Spleen (tissue), 11 donors: ENCODE measurements at regions not wholly inside any gene's neighbourhood (a gene's known extent, or its start where the extent isn't known, plus 50 kb on each side); places are given as distances from the start of the nearest gene placed in this dataset.

Experiments used
- DNase-seq: peaks from one replicate; pipeline ENCODE4 v3.0.0-alpha.2; 2020
- H3K27ac ChIP-seq, 8 donors: fragments of 200-600 bp; sonication (generic) in 7 of 8; 1 replicate in 4 of 8; 2 replicates in 4 of 8; pipeline versions ENCODE4 v1.5.0 to v1.8.0; 2016 to 2021; ENCODE audit warnings: inconsistent platforms in 4 of 8, mild to moderate bottlenecking in 4 of 8, moderate library complexity in 1 of 8
- H3K27me3 ChIP-seq, 7 donors: fragments of 200-600 bp; sonication (generic) in 6 of 7; replicated peaks in 1 of 7; 1 replicate in 4 of 7; 2 replicates in 3 of 7; pipeline versions ENCODE4 v1.5.0 to v1.8.0; 2016 to 2021; ENCODE audit warnings: inconsistent platforms in 3 of 7, mild to moderate bottlenecking in 1 of 7
- H3K36me3 ChIP-seq, 6 donors: fragments of 200-600 bp; sonication (generic) in 5 of 6; 1 replicate in 4 of 6; 2 replicates in 2 of 6; pipeline versions ENCODE4 v1.5.0 to v1.8.0; 2016 to 2021; ENCODE audit warnings: inconsistent platforms in 2 of 6
- H3K4me1 ChIP-seq, 6 donors: fragments of 200-600 bp; sonication (generic) in 5 of 6; 1 replicate in 3 of 6; 2 replicates in 3 of 6; pipeline versions ENCODE4 v1.5.0 to v1.8.0; 2016 to 2021; ENCODE audit warnings: inconsistent platforms in 3 of 6
- H3K4me3 ChIP-seq, 8 donors: fragments of 200-600 bp; sonication (generic) in 7 of 8; 1 replicate in 4 of 8; 2 replicates in 4 of 8; pipeline versions ENCODE4 v1.5.0 to v1.8.0; 2016 to 2021; ENCODE audit warnings: inconsistent platforms in 4 of 8, mild to moderate bottlenecking in 4 of 8, moderate library complexity in 2 of 8
- H3K9me3 ChIP-seq, 8 donors: fragments of 200-600 bp; sonication (generic) in 7 of 8; 1 replicate in 4 of 8; 2 replicates in 4 of 8; pipeline versions ENCODE4 v1.5.0 to v1.8.0; 2016 to 2021; ENCODE audit warnings: inconsistent platforms in 4 of 8
- POLR2A ChIP-seq, 3 donors: fragments of 450-650 bp; IDR thresholded peaks; one replicate each; pipeline ENCODE4 v1.5.1; 2017; ENCODE audit warnings: antibody characterized with exemption in 3 of 3, mild to moderate bottlenecking in 1 of 3
- POLR2AphosphoS5 ChIP-seq, 3 donors: sonication (generic); formaldehyde crosslinking; IDR thresholded peaks; one replicate each; pipeline ENCODE4 v1.5.1; 2017; ENCODE audit warnings: antibody characterized with exemption in 3 of 3
- WGBS, 5 donors: extraction: QIAGEN DNeasy Blood & Tissue Kit in 3 of 5; methylation state at CpG; one replicate each; pipeline versions ENCODE4 v1.1.5 to v1.1.7; 2013 to 2018; 5-methylcytosine and 5-hydroxymethylcytosine counted together
- intact Hi-C: fragments of 100-400 bp; cut with DNase I; formaldehyde crosslinking; loops from one replicate; pipeline ENCODE4 v1.15.0; 2023; ENCODE audit warnings: low total_unique reads
- TF ChIP-seq, protein P1 (sequence below), 11 experiments: fragments of 200-600 bp in 7 of 11; fragments of 450-650 bp in 4 of 11; sonication (generic) in 4 of 11; IDR thresholded peaks in 8 of 11; conservative IDR thresholded peaks in 3 of 11; 1 replicate in 7 of 11; 2 replicates in 4 of 11; pipeline versions ENCODE4 v1.4.0 to v1.8.0; 2016 to 2021; ENCODE audit warnings: antibody characterized with exemption in 11 of 11, inconsistent platforms in 4 of 11, mild to moderate bottlenecking in 1 of 11
- donor health status: healthy with polysubstance abuse.
- donor health status: DM: no; HTN: no; CAD: no; lungs with moderate emphysema.
- donor health status: DM: no; HTN: no; CAD: no.
- donor health status: Bipolar disorder and iron deficiency.
- donor health status: healthy.
- donor health status: DM: no; HTN: no; CAD: no.
- donor health status: DM: yes; HTN: yes; CAD: no.

DNA sequence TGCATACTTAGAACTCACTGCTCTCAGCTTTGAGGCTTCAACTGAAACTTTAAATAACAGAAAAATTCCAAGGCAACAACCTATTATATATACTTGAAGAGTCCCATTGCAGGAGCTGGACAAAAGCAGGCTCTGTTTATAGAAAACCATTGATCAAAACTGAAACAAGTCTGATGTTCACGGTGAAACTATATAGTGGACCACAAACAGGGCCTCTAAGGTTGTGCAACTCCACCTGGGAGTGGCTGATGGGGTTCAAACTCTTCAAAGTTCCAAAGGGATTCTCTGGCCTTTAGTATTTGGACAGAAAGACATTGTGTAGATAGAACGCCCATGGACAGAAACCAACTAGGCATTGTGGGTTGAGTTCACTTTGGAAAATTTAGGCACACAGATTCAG is 140.3 kb downstream of the ZC3H11B start:
- Histone ChIP-seq H3K9me3 (no peaks in the 10 kb centered on the region), H3K4me1 (no peaks in the 10 kb centered on the region), H3K27me3 (no peaks in the 10 kb centered on the region), H3K36me3 (no peaks in the 10 kb centered on the region), H3K27ac (no peak overlapping the region), H3K4me3 (no peak overlapping the region)
- TF ChIP-seq, protein P1, sequence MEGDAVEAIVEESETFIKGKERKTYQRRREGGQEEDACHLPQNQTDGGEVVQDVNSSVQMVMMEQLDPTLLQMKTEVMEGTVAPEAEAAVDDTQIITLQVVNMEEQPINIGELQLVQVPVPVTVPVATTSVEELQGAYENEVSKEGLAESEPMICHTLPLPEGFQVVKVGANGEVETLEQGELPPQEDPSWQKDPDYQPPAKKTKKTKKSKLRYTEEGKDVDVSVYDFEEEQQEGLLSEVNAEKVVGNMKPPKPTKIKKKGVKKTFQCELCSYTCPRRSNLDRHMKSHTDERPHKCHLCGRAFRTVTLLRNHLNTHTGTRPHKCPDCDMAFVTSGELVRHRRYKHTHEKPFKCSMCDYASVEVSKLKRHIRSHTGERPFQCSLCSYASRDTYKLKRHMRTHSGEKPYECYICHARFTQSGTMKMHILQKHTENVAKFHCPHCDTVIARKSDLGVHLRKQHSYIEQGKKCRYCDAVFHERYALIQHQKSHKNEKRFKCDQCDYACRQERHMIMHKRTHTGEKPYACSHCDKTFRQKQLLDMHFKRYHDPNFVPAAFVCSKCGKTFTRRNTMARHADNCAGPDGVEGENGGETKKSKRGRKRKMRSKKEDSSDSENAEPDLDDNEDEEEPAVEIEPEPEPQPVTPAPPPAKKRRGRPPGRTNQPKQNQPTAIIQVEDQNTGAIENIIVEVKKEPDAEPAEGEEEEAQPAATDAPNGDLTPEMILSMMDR (IDR thresholded peaks at IDR 0.05 in 8 of 11, conservative IDR thresholded peaks at IDR 0.05 in 3 of 11), result no peak
- TF ChIP-seq POLR2A (IDR thresholded peaks at IDR 0.05), result no peak
- no peak for TF ChIP-seq POLR2AphosphoS5 (IDR thresholded peaks at IDR 0.05)
- intact Hi-C loops, result no loop called here
- WGBS, 5 donors, result 76 to 94% (median 83%) methylated on average over 2 of the region's 2 CpGs
- no peak for DNase-seq

DNA sequence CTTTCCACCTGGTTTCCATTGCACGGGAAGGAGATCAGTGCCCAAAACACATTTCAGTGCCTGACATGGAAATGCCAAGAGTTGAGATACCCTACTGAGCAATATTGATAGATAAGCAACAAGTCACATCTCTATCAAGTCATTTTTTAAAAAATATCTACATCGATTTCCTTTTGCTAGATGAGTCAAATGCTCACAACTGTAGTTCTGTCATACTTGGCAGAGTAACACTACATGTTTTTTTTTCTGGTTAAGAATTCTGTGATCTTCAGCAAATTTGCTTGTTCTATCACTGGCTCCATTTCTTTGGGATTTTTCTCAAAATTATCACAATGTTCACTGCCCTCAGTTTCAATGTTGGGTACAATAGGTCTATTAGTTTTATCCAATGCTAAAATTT is 145.4 kb downstream of the ZC3H11B start:
- no peak overlapping the region for H3K27ac ChIP-seq
- no peak overlapping the region for H3K4me3 ChIP-seq
- WGBS, 5 donors, result 71 to 90% (median 79%) methylated on average over 2 of the region's 2 CpGs
- H3K36me3 ChIP-seq, result no peaks in the 10 kb centered on the region
- DNase-seq, result no peak
- intact Hi-C loops, result no loop called here
- H3K4me1 ChIP-seq, result no peaks in the 10 kb centered on the region
- TF ChIP-seq, protein P1 (IDR thresholded peaks at IDR 0.05 in 8 of 11, conservative IDR thresholded peaks at IDR 0.05 in 3 of 11), result no peak
- TF ChIP-seq POLR2A (IDR thresholded peaks at IDR 0.05) (no peak), POLR2AphosphoS5 (IDR thresholded peaks at IDR 0.05) (no peak)
- H3K9me3 ChIP-seq, result no peaks in the 10 kb centered on the region
- no peaks in the 10 kb centered on the region for H3K27me3 ChIP-seq

DNA sequence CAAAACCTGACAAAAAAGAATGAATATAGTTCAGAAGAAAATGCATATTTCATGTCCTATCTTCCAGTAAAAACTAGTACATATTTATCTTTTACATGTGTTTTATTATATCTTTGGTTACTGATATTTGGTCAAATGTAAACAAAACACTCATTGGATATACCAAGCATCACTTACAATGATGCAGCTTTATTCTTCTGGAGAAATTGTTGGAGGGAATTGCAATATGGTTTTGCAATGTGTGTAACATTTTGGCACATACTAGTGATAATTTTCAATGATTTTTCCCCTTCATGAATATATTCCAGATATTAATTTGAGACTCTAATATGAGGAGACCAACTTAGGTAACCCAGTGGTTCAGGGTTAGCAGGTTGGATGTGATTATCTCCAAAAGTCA is 146.1 kb downstream of the ZC3H11B start:
- H3K27ac ChIP-seq, result no peak overlapping the region
- no peak for TF ChIP-seq POLR2A (IDR thresholded peaks at IDR 0.05)
- no peak for TF ChIP-seq POLR2AphosphoS5 (IDR thresholded peaks at IDR 0.05)
- TF ChIP-seq, protein P1 (IDR thresholded peaks at IDR 0.05 in 8 of 11, conservative IDR thresholded peaks at IDR 0.05 in 3 of 11), result no peak
- H3K4me3 ChIP-seq, result no peak overlapping the region
- no peaks in the 10 kb centered on the region for H3K4me1 ChIP-seq
- no peaks in the 10 kb centered on the region for H3K27me3 ChIP-seq
- intact Hi-C loops, result no loop called here
- H3K9me3 ChIP-seq, result no peaks in the 10 kb centered on the region
- H3K36me3 ChIP-seq, result no peaks in the 10 kb centered on the region
- DNase-seq, result no peak

DNA sequence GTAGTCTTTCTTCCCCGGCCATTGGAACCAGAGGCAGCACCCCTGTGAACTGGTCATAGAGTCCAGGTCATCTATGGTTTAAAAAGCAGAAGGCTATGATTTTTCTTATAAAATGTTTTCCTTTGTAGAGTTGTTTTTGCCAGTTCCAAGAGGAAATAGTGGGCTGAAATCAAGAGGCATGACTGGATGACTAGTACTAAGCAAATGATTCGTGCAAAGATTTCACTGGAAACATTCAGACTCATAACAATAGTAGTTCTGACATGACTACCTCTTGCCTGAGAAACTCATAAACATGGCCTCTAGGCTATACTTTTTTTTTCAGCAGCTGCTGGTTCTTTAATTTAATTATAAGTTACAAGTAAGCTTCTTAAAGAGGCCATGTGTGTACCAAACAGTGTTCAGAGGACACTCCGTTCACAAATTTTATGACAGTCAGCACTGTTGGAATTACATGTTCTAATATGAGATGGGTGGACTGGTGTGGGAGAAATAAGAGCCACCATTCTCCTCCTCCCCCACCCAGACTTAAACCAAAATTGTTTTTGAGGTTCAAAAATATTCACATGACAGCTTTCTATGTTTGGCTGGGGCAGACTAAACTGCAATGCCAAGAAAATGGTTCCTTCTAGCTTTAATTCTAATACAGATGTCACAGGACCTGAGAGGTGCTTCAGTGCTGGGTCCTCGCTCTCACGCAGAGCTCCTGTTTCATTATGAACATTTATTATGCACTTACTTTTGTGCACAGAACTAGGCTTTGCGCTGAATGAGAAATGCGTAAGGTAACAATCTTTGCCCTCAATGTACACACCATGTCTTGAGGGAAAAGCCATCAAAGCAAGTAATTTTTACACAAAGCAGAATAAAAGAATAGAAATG is 147.5 kb downstream of the ZC3H11B start:
- no peaks in the 10 kb centered on the region for H3K9me3 ChIP-seq
- H3K27ac ChIP-seq, result no peak overlapping the region
- TF ChIP-seq POLR2AphosphoS5 (IDR thresholded peaks at IDR 0.05) (no peak), POLR2A (IDR thresholded peaks at IDR 0.05) (no peak)
- TF ChIP-seq, protein P1 (IDR thresholded peaks at IDR 0.05 in 8 of 11, conservative IDR thresholded peaks at IDR 0.05 in 3 of 11), result no peak
- no peaks in the 10 kb centered on the region for H3K27me3 ChIP-seq
- no peak for DNase-seq
- H3K36me3 ChIP-seq, result no peaks in the 10 kb centered on the region
- intact Hi-C loops, result no loop called here
- 80 to 93% (median 83%) methylated on average over 7 of the region's 7 CpGs for WGBS, 5 donors
- H3K4me1 ChIP-seq, result no peaks in the 10 kb centered on the region
- H3K4me3 ChIP-seq, result no peak overlapping the region
